ENCODE measurements at regions not wholly inside any gene's neighbourhood (a gene's known extent, or its start where the extent isn't known, plus 50 kb on each side); places are given as distances from the start of the nearest gene placed in this dataset.

DNA sequence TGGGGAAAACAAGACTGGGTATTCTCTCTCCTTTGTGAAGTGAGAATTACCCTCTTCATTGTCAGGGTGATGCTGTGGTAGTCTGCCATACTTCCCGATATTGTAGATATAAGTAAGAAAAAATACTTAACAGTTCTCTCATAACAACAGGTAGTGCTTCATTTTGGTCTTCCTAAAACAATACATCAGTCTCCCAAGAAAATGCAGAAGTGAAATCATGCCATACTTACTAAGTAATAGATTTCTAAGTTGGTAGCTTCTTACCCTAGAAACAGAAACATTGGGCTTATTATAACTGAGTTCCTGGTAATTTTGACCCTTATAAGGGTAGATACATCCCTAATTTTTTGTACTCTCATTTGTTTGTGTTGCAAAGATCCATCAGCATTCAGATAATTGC is 460.7 kb upstream of the DCC start:
- H3F3A ChIP-seq (ENCODE audit: low read length, unreplicated experiment): no peaks in the 10 kb centered on the region
- no peaks in the 10 kb centered on the region for H3K27me3 ChIP-seq (ENCODE audit: low read length)
- POLR2A ChIA-PET (ENCODE audit: unreplicated experiment): no interaction called here
- ATAC-seq: no peak
- no TSS peak for BruUV-seq (replicated peaks)
- H3K36me3 ChIP-seq (ENCODE audit: low read depth, low read length): no peaks in the 10 kb centered on the region
- no peak overlapping the region for H2AFZ ChIP-seq (ENCODE audit: low read length)
- H3K79me2 ChIP-seq (ENCODE audit: low read length): no peaks in the 10 kb centered on the region
- intact Hi-C loops (cut with micrococcal nuclease): no loop called here
- H3K9me2 ChIP-seq (replicated peaks; ENCODE audit: low read length): no peaks in the 10 kb centered on the region
- H3K9ac ChIP-seq (ENCODE audit: low read length): no peak overlapping the region
- no peaks in the 10 kb centered on the region for H3K4me1 ChIP-seq (ENCODE audit: insufficient read depth, low read length)
- H3K9me3 ChIP-seq (ENCODE audit: low read length): no peaks in the 10 kb centered on the region
- no peak overlapping the region for H3K4me3 ChIP-seq (ENCODE audit: low read length)
- no peak for TF ChIP-seq EZH2phosphoT487 (IDR thresholded peaks at IDR 0.05; ENCODE audit: borderline replicate concordance, low read length)
- TF ChIP-seq, protein P1, sequence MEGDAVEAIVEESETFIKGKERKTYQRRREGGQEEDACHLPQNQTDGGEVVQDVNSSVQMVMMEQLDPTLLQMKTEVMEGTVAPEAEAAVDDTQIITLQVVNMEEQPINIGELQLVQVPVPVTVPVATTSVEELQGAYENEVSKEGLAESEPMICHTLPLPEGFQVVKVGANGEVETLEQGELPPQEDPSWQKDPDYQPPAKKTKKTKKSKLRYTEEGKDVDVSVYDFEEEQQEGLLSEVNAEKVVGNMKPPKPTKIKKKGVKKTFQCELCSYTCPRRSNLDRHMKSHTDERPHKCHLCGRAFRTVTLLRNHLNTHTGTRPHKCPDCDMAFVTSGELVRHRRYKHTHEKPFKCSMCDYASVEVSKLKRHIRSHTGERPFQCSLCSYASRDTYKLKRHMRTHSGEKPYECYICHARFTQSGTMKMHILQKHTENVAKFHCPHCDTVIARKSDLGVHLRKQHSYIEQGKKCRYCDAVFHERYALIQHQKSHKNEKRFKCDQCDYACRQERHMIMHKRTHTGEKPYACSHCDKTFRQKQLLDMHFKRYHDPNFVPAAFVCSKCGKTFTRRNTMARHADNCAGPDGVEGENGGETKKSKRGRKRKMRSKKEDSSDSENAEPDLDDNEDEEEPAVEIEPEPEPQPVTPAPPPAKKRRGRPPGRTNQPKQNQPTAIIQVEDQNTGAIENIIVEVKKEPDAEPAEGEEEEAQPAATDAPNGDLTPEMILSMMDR (conservative IDR thresholded peaks at IDR 0.05; ENCODE audit: low read depth, low read length): no peak
- TF ChIP-seq EZH2 (IDR thresholded peaks at IDR 0.05; ENCODE audit: low read length, unreplicated experiment): no peak
- no peaks in the 10 kb centered on the region for H4K20me1 ChIP-seq (ENCODE audit: low read length)
- no peak overlapping the region for H3K4me2 ChIP-seq (ENCODE audit: low read length)
- CTCF ChIA-PET: no interaction called here
- no peak for DNase-seq
- no peak overlapping the region for H3K27ac ChIP-seq (ENCODE audit: low read length)

- Histone ChIP-seq H3F3A (ENCODE audit: low read length, unreplicated experiment) (no peaks in the 10 kb centered on the region), H3K27ac (ENCODE audit: low read length) (no peak overlapping the region), H3K4me1 (ENCODE audit: insufficient read depth, low read length) (no peaks in the 10 kb centered on the region), H3K9me2 (replicated peaks; ENCODE audit: low read length) (no peaks in the 10 kb centered on the region), H4K20me1 (ENCODE audit: low read length) (no peaks in the 10 kb centered on the region), H3K36me3 (ENCODE audit: low read depth, low read length) (no peaks in the 10 kb centered on the region), H3K9ac (ENCODE audit: low read length) (no peak overlapping the region), H3K79me2 (ENCODE audit: low read length) (no peaks in the 10 kb centered on the region), H2AFZ (ENCODE audit: low read length) (no peak overlapping the region), H3K4me2 (ENCODE audit: low read length) (no peak overlapping the region), H3K4me3 (ENCODE audit: low read length) (no peak overlapping the region), H3K9me3 (ENCODE audit: low read length) (no peaks in the 10 kb centered on the region), H3K27me3 (ENCODE audit: low read length) (no peaks in the 10 kb centered on the region)
- TF ChIP-seq EZH2phosphoT487 (IDR thresholded peaks at IDR 0.05; ENCODE audit: borderline replicate concordance, low read length): no peak
- TF ChIP-seq, protein P1 (conservative IDR thresholded peaks at IDR 0.05; ENCODE audit: low read depth, low read length): no peak
- no peak for TF ChIP-seq EZH2 (IDR thresholded peaks at IDR 0.05; ENCODE audit: low read length, unreplicated experiment)
- DNase-seq (no peak), ATAC-seq (no peak)
- POLR2A ChIA-PET (ENCODE audit: unreplicated experiment): no interaction called here
- BruUV-seq (replicated peaks): no TSS peak
- intact Hi-C loops (cut with micrococcal nuclease): no loop called here
- CTCF ChIA-PET: no interaction called here
Observed at GRCh38 chr18:51881394-51881793, 458.6 kb upstream of the DCC start.

- H3F3A ChIP-seq (ENCODE audit: low read length, unreplicated experiment): no peaks in the 10 kb centered on the region
- ATAC-seq (no peak), DNase-seq (no peak)
- H2AFZ ChIP-seq (ENCODE audit: low read length): no peak overlapping the region
- H3K9me3 ChIP-seq (ENCODE audit: low read length): no peaks in the 10 kb centered on the region
- TF ChIP-seq EZH2 (IDR thresholded peaks at IDR 0.05; ENCODE audit: low read length, unreplicated experiment) (no peak), EZH2phosphoT487 (IDR thresholded peaks at IDR 0.05; ENCODE audit: borderline replicate concordance, low read length) (no peak)
- TF ChIP-seq, protein P1 (conservative IDR thresholded peaks at IDR 0.05; ENCODE audit: low read depth, low read length): no peak
- no peak overlapping the region for H3K9ac ChIP-seq (ENCODE audit: low read length)
- no peaks in the 10 kb centered on the region for H4K20me1 ChIP-seq (ENCODE audit: low read length)
- BruUV-seq (replicated peaks): no TSS peak
- H3K27me3 ChIP-seq (ENCODE audit: low read length): no peaks in the 10 kb centered on the region
- no peaks in the 10 kb centered on the region for H3K36me3 ChIP-seq (ENCODE audit: low read depth, low read length)
- no peak overlapping the region for H3K4me3 ChIP-seq (ENCODE audit: low read length)
- H3K9me2 ChIP-seq (replicated peaks; ENCODE audit: low read length): no peaks in the 10 kb centered on the region
- no peak overlapping the region for H3K4me2 ChIP-seq (ENCODE audit: low read length)
- H3K79me2 ChIP-seq (ENCODE audit: low read length): no peaks in the 10 kb centered on the region
- H3K27ac ChIP-seq (ENCODE audit: low read length): no peak overlapping the region
- intact Hi-C loops (cut with micrococcal nuclease): no loop called here
- ChIA-PET CTCF (no interaction called here), POLR2A (ENCODE audit: unreplicated experiment) (no interaction called here)
- no peaks in the 10 kb centered on the region for H3K4me1 ChIP-seq (ENCODE audit: insufficient read depth, low read length)
Observed at GRCh38 chr18:51884039-51884438, 456.0 kb upstream of the DCC start.
